NB4 (cell line): ENCODE measurements at regions not wholly inside any gene's neighbourhood (a gene's known extent, or its start where the extent isn't known, plus 50 kb on each side); places are given as distances from the start of the nearest gene placed in this dataset.

ENCODE experiments used
- DNase-seq: peaks from one replicate; pipeline ENCODE4 v3.0.0; 2010; ENCODE audit warnings: low read depth
- H3K4me3 ChIP-seq: one replicate; pipeline ENCODE4 v1.5.1; 2011; ENCODE audit warnings: mild to moderate bottlenecking, low read depth, low read length, moderate library complexity
- CTCF ChIP-seq: IDR thresholded peaks from one replicate; pipeline ENCODE4 v1.5.1; 2012; ENCODE audit warnings: low read depth, low read length
- MAX ChIP-seq: IDR thresholded peaks from 2 replicates; pipeline ENCODE4 v1.6.1; 2011; ENCODE audit warnings: low read depth, low read length
- MYC ChIP-seq: IDR thresholded peaks from 2 replicates; pipeline ENCODE4 v1.6.1; 2011; ENCODE audit warnings: low read depth, low read length
- POLR2A ChIP-seq: IDR thresholded peaks from 2 replicates; pipeline ENCODE4 v1.6.1; 2011; ENCODE audit warnings: mild to moderate bottlenecking; ENCODE audit not compliant: insufficient read length; ENCODE audit errors: extremely low read depth

GRCh38 chrX:69415698-69416097, 88.4 kb upstream of the NALF2 start:
- DNase-seq = no peak
- no peak overlapping the region for H3K4me3 ChIP-seq
- TF ChIP-seq MAX (no peak), MYC (no peak), POLR2A (no peak), CTCF (no peak)

- H3K4me3 ChIP-seq = no peak overlapping the region
- no peak for DNase-seq
- TF ChIP-seq MYC (no peak), MAX (no peak), POLR2A (no peak), CTCF (no peak)
Measured at GRCh38 chrX:69412661-69413060, 91.5 kb upstream of the NALF2 start.

GRCh38 chrX:69398881-69399280, 105.2 kb upstream of the NALF2 start:
- no peak overlapping the region for H3K4me3 ChIP-seq
- DNase-seq = no peak
- no peak for TF ChIP-seq CTCF
- TF ChIP-seq MYC = no peak
- no peak for TF ChIP-seq MAX
- TF ChIP-seq POLR2A = no peak

GRCh38 chrX:69396916-69397315, 107.2 kb upstream of the NALF2 start:
- TF ChIP-seq MYC = no peak
- H3K4me3 ChIP-seq = no peak overlapping the region
- no peak for DNase-seq

GRCh38 chrX:69395306-69395705, 108.8 kb upstream of the NALF2 start:
- H3K4me3 ChIP-seq = no peak overlapping the region
- TF ChIP-seq MYC = no peak
- no peak for TF ChIP-seq POLR2A
- TF ChIP-seq CTCF = no peak
- no peak for TF ChIP-seq MAX

GRCh38 chrX:69389101-69389501, 115.0 kb upstream of the NALF2 start:
- no peak overlapping the region for H3K4me3 ChIP-seq
- TF ChIP-seq CTCF (no peak), POLR2A (no peak), MYC (no peak), MAX (no peak)
- DNase-seq = no peak

More at GRCh38 chrX:69395306-69395705, 108.8 kb upstream of the NALF2 start:
- DNase-seq = no peak
